ENCODE measurements at regions not wholly inside any gene's neighbourhood (a gene's known extent, or its start where the extent isn't known, plus 50 kb on each side); places are given as distances from the start of the nearest gene placed in this dataset.

DNA sequence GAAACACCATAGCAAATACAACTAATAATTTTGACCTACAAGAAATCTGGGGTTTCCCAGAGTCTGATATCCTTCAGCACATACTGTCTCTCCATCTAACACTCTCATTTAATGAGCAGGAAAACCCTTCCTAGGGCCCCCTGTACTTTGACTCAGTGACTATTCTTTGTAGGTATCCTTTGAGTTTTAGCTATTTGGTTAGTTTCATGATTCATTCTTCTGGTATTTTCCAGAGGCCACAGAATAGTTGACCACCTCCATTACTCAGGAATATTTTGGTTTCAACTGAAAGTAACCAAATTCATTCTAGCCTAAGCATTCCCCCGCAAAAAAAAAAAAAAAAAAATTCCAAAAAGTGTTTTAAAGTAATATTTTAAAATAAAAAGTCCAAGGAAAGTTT lies 140.0 kb downstream of the IDS start:
- Histone ChIP-seq H3K4me2 (ENCODE audit: low read length) (no peak overlapping the region), H3K9me3 (ENCODE audit: low read length) (no peaks in the 10 kb centered on the region), H3K27me3 (ENCODE audit: low read length) (no peaks in the 10 kb centered on the region), H3K4me1 (ENCODE audit: insufficient read depth, low read length) (no peaks in the 10 kb centered on the region), H4K20me1 (ENCODE audit: low read length) (no peaks in the 10 kb centered on the region), H2AFZ (ENCODE audit: low read length) (no peak overlapping the region), H3K9me2 (replicated peaks; ENCODE audit: low read length) (no peaks in the 10 kb centered on the region), H3K9ac (ENCODE audit: low read length) (no peak overlapping the region), H3F3A (ENCODE audit: low read length, unreplicated experiment) (no peaks in the 10 kb centered on the region), H3K36me3 (ENCODE audit: low read depth, low read length) (no peaks in the 10 kb centered on the region), H3K4me3 (ENCODE audit: low read length) (no peak overlapping the region), H3K27ac (ENCODE audit: low read length) (no peak overlapping the region), H3K79me2 (ENCODE audit: low read length) (no peaks in the 10 kb centered on the region)
- CTCF ChIA-PET: no interaction called here
- POLR2A ChIA-PET (ENCODE audit: unreplicated experiment): no interaction called here
- ATAC-seq: no peak
- TF ChIP-seq EZH2 (IDR thresholded peaks at IDR 0.05; ENCODE audit: low read length, unreplicated experiment) (no peak), EZH2phosphoT487 (IDR thresholded peaks at IDR 0.05; ENCODE audit: borderline replicate concordance, low read length) (no peak)
- TF ChIP-seq, protein P1, sequence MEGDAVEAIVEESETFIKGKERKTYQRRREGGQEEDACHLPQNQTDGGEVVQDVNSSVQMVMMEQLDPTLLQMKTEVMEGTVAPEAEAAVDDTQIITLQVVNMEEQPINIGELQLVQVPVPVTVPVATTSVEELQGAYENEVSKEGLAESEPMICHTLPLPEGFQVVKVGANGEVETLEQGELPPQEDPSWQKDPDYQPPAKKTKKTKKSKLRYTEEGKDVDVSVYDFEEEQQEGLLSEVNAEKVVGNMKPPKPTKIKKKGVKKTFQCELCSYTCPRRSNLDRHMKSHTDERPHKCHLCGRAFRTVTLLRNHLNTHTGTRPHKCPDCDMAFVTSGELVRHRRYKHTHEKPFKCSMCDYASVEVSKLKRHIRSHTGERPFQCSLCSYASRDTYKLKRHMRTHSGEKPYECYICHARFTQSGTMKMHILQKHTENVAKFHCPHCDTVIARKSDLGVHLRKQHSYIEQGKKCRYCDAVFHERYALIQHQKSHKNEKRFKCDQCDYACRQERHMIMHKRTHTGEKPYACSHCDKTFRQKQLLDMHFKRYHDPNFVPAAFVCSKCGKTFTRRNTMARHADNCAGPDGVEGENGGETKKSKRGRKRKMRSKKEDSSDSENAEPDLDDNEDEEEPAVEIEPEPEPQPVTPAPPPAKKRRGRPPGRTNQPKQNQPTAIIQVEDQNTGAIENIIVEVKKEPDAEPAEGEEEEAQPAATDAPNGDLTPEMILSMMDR (conservative IDR thresholded peaks at IDR 0.05; ENCODE audit: low read depth, low read length): no peak
- DNase-seq: peak; percentile 3
- BruUV-seq (replicated peaks): no TSS peak
- intact Hi-C loops (cut with micrococcal nuclease): no loop called here

DNA sequence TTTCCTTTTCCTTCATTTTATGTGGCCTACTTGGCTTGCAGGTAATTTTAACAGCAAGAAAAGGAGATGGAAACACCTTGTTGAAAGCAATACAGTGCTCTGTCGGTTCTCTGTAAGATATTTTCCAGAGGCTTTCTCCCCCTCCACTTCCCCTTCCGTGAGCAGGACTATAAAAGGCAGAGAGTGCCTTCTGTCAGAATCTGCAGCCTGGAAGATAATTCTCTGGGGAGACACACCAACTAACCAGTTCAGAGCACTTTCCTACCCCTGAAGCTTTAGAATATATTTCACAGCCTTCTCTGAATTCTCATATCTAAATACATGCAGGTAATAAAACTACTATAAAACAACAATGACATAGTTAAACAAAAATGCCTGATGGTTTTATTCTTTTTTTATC lies 141.1 kb downstream of the IDS start:
- no peaks in the 10 kb centered on the region for H3K79me2 ChIP-seq (ENCODE audit: low read length)
- no peaks in the 10 kb centered on the region for H3K4me1 ChIP-seq (ENCODE audit: insufficient read depth, low read length)
- ChIA-PET POLR2A (ENCODE audit: unreplicated experiment) (no interaction called here), CTCF (no interaction called here)
- no peak for ATAC-seq
- H3K9me3 ChIP-seq (ENCODE audit: low read length): no peaks in the 10 kb centered on the region
- intact Hi-C loops (cut with micrococcal nuclease): no loop called here
- no peaks in the 10 kb centered on the region for H3K36me3 ChIP-seq (ENCODE audit: low read depth, low read length)
- H3K4me2 ChIP-seq (ENCODE audit: low read length): no peak overlapping the region
- no peak overlapping the region for H3K4me3 ChIP-seq (ENCODE audit: low read length)
- TF ChIP-seq EZH2 (IDR thresholded peaks at IDR 0.05; ENCODE audit: low read length, unreplicated experiment): no peak
- TF ChIP-seq EZH2phosphoT487 (IDR thresholded peaks at IDR 0.05; ENCODE audit: borderline replicate concordance, low read length): no peak
- TF ChIP-seq, protein P1 (conservative IDR thresholded peaks at IDR 0.05; ENCODE audit: low read depth, low read length): no peak
- no peak overlapping the region for H3K9ac ChIP-seq (ENCODE audit: low read length)
- DNase-seq: no peak
- H4K20me1 ChIP-seq (ENCODE audit: low read length): no peaks in the 10 kb centered on the region
- H2AFZ ChIP-seq (ENCODE audit: low read length): no peak overlapping the region
- H3K27me3 ChIP-seq (ENCODE audit: low read length): no peaks in the 10 kb centered on the region
- BruUV-seq (replicated peaks): no TSS peak
- no peaks in the 10 kb centered on the region for H3K9me2 ChIP-seq (replicated peaks; ENCODE audit: low read length)
- no peaks in the 10 kb centered on the region for H3F3A ChIP-seq (ENCODE audit: low read length, unreplicated experiment)
- H3K27ac ChIP-seq (ENCODE audit: low read length): no peak overlapping the region

DNA sequence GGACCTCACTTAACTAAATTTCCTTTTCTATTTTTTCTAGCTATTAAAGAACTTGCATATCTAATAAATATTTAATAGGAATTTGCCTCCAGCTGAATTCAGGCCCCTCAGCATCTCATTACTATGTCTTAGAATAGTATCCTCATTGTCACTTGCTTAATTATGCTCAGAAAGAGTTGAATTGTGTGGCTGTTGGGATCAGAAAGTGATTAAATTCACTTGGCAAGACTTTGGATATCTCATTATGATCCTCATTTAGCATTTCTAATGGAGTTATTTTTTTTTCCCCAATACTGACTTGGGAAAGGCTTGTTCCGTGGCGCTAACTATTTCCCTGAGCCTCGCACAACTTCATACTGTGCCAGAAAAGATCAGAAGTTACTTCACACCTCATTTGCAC lies 158.8 kb downstream of the IDS start:
- Histone ChIP-seq H3K4me1 (ENCODE audit: insufficient read depth, low read length) (no peaks in the 10 kb centered on the region), H3K9me3 (ENCODE audit: low read length) (no peaks in the 10 kb centered on the region), H3K4me3 (ENCODE audit: low read length) (no peak overlapping the region), H3K9me2 (replicated peaks; ENCODE audit: low read length) (no peaks in the 10 kb centered on the region), H3K36me3 (ENCODE audit: low read depth, low read length) (no peaks in the 10 kb centered on the region), H3F3A (ENCODE audit: low read length, unreplicated experiment) (no peaks in the 10 kb centered on the region), H3K27me3 (ENCODE audit: low read length) (no peaks in the 10 kb centered on the region), H3K27ac (ENCODE audit: low read length) (no peak overlapping the region), H2AFZ (ENCODE audit: low read length) (no peak overlapping the region), H3K4me2 (ENCODE audit: low read length) (no peak overlapping the region), H3K79me2 (ENCODE audit: low read length) (no peaks in the 10 kb centered on the region), H4K20me1 (ENCODE audit: low read length) (no peaks in the 10 kb centered on the region), H3K9ac (ENCODE audit: low read length) (no peak overlapping the region)
- BruUV-seq (replicated peaks): no TSS peak
- DNase-seq: no peak
- intact Hi-C loops (cut with micrococcal nuclease): no loop called here
- CTCF ChIA-PET: no interaction called here
- TF ChIP-seq EZH2phosphoT487 (IDR thresholded peaks at IDR 0.05; ENCODE audit: borderline replicate concordance, low read length): no peak
- TF ChIP-seq, protein P1 (conservative IDR thresholded peaks at IDR 0.05; ENCODE audit: low read depth, low read length): no peak
- no peak for TF ChIP-seq EZH2 (IDR thresholded peaks at IDR 0.05; ENCODE audit: low read length, unreplicated experiment)
- ATAC-seq: no peak
- POLR2A ChIA-PET (ENCODE audit: unreplicated experiment): no interaction called here
